PC-9 (cell line): ENCODE measurements at regions not wholly inside any gene's neighbourhood (a gene's known extent, or its start where the extent isn't known, plus 50 kb on each side); places are given as distances from the start of the nearest gene placed in this dataset.

Experiments used
- EZH2 ChIP-seq: fragments of 200-600 bp; sonication (generic); IDR thresholded peaks from 2 replicates; pipeline ENCODE4 v1.8.0; 2017; ENCODE audit warnings: antibody characterized with exemption, low read depth
- TF ChIP-seq, protein P1 (sequence below): fragments of 200-600 bp; sonication (generic); conservative IDR thresholded peaks from 2 replicates; pipeline ENCODE4 v1.6.1; 2017; ENCODE audit warnings: mixed run types, antibody characterized with exemption, mild to moderate bottlenecking, moderate library complexity

DNA sequence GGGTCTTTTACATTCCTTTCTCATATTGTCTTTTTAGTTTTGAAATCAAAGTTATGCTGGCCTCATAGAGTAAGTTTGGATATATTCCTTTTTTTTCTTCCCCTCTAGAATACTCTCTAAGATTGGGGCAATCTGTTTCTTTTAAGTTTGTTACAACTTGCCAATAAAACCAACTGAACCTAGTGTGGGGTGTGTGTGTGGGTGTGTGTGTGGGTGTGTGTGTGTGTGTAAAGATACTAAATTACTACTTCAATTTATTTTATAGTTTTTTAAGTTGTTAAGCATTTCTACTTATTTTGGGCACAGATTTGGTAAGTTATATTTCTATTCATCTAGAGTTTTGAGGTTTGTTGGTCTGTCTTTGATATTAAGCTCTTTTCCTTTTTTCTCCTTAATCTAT is 198.2 kb upstream of the TMC3 start:
- no peak for TF ChIP-seq EZH2
- TF ChIP-seq, protein P1, sequence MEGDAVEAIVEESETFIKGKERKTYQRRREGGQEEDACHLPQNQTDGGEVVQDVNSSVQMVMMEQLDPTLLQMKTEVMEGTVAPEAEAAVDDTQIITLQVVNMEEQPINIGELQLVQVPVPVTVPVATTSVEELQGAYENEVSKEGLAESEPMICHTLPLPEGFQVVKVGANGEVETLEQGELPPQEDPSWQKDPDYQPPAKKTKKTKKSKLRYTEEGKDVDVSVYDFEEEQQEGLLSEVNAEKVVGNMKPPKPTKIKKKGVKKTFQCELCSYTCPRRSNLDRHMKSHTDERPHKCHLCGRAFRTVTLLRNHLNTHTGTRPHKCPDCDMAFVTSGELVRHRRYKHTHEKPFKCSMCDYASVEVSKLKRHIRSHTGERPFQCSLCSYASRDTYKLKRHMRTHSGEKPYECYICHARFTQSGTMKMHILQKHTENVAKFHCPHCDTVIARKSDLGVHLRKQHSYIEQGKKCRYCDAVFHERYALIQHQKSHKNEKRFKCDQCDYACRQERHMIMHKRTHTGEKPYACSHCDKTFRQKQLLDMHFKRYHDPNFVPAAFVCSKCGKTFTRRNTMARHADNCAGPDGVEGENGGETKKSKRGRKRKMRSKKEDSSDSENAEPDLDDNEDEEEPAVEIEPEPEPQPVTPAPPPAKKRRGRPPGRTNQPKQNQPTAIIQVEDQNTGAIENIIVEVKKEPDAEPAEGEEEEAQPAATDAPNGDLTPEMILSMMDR: no peak
